ENCODE measurements at regions not wholly inside any gene's neighbourhood (a gene's known extent, or its start where the extent isn't known, plus 50 kb on each side); places are given as distances from the start of the nearest gene placed in this dataset.

DNA sequence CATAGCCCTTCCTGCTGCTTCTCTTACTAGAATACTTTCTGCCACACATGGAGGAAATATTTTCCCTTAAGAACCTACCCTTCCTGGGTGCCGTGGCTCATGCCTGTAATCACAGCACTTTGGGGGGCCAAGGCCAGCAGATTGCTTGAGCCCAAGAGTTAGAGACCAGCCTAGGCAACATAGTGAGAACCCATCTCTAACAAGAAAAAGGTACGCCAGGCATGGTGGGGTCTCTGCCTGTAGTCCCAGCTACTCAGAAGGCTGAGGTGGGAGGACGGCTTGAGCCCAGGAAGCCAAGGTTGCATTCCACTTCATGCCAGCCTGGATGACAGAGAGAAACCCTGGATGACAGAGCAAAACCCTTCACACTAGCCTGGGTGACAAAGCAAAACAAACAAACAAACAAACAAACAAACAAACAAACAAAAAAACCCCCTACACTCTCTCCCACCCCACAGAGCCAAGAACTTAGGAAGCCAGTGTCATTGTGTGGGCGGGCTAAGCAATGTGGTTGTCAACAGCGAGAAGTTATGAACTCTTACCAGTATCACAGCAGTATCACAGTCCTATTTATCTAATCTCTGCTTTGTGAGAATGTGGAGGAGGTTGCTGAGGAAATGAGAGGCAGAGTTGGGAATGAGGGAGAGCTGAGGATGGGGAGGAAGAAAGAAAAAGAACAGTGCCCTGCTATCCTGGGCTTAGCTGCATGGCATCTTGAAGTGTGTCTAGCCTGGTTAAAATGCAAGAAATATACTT is 53.8 kb upstream of the CLEC14A start:
- no peak for TF ChIP-seq POLR2AphosphoS5 (IDR thresholded peaks at IDR 0.05; ENCODE audit: low read depth, low read length)
- TF ChIP-seq, protein P1, sequence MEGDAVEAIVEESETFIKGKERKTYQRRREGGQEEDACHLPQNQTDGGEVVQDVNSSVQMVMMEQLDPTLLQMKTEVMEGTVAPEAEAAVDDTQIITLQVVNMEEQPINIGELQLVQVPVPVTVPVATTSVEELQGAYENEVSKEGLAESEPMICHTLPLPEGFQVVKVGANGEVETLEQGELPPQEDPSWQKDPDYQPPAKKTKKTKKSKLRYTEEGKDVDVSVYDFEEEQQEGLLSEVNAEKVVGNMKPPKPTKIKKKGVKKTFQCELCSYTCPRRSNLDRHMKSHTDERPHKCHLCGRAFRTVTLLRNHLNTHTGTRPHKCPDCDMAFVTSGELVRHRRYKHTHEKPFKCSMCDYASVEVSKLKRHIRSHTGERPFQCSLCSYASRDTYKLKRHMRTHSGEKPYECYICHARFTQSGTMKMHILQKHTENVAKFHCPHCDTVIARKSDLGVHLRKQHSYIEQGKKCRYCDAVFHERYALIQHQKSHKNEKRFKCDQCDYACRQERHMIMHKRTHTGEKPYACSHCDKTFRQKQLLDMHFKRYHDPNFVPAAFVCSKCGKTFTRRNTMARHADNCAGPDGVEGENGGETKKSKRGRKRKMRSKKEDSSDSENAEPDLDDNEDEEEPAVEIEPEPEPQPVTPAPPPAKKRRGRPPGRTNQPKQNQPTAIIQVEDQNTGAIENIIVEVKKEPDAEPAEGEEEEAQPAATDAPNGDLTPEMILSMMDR (IDR thresholded peaks at IDR 0.05) = no peak
- no peak for TF ChIP-seq SIN3A (IDR thresholded peaks at IDR 0.05; ENCODE audit: borderline replicate concordance, insufficient read depth, low read depth, low read length)
- TF ChIP-seq, protein P2, sequence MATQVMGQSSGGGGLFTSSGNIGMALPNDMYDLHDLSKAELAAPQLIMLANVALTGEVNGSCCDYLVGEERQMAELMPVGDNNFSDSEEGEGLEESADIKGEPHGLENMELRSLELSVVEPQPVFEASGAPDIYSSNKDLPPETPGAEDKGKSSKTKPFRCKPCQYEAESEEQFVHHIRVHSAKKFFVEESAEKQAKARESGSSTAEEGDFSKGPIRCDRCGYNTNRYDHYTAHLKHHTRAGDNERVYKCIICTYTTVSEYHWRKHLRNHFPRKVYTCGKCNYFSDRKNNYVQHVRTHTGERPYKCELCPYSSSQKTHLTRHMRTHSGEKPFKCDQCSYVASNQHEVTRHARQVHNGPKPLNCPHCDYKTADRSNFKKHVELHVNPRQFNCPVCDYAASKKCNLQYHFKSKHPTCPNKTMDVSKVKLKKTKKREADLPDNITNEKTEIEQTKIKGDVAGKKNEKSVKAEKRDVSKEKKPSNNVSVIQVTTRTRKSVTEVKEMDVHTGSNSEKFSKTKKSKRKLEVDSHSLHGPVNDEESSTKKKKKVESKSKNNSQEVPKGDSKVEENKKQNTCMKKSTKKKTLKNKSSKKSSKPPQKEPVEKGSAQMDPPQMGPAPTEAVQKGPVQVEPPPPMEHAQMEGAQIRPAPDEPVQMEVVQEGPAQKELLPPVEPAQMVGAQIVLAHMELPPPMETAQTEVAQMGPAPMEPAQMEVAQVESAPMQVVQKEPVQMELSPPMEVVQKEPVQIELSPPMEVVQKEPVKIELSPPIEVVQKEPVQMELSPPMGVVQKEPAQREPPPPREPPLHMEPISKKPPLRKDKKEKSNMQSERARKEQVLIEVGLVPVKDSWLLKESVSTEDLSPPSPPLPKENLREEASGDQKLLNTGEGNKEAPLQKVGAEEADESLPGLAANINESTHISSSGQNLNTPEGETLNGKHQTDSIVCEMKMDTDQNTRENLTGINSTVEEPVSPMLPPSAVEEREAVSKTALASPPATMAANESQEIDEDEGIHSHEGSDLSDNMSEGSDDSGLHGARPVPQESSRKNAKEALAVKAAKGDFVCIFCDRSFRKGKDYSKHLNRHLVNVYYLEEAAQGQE (IDR thresholded peaks at IDR 0.05; ENCODE audit: insufficient read depth in 1 of 2, low read depth in 2 of 2, low read length in 1 of 2) = no peak
- TF ChIP-seq TCF7L2 (IDR thresholded peaks at IDR 0.05; ENCODE audit: low read depth, low read length) = no peak

All from Panc1 (cell line).